Liver (tissue), 3 donors: ENCODE measurements at regions not wholly inside any gene's neighbourhood (a gene's known extent, or its start where the extent isn't known, plus 50 kb on each side); places are given as distances from the start of the nearest gene placed in this dataset.

Experiments used
- ATF3 ChIP-seq: IDR thresholded peaks from 2 replicates; pipeline ENCODE4 v1.6.1; 2016; ENCODE audit warnings: antibody characterized with exemption
- EGR1 ChIP-seq, 2 donors: IDR thresholded peaks; 2 replicates each; pipeline ENCODE4 v1.6.1; 2016 to 2018; ENCODE audit warnings: antibody characterized with exemption in 2 of 2, low read depth in 2 of 2
- JUND ChIP-seq, 2 donors: IDR thresholded peaks; 2 replicates each; pipeline ENCODE4 v1.6.1; 2016; ENCODE audit warnings: antibody characterized with exemption in 2 of 2
- MAX ChIP-seq: IDR thresholded peaks from 2 replicates; pipeline ENCODE4 v1.6.1; 2016; ENCODE audit warnings: antibody characterized with exemption
- SP1 ChIP-seq: IDR thresholded peaks from 2 replicates; pipeline ENCODE4 v1.6.1; 2018; ENCODE audit warnings: antibody characterized with exemption, mild to moderate bottlenecking
- YY1 ChIP-seq: IDR thresholded peaks from 2 replicates; pipeline ENCODE4 v1.6.1; 2016; ENCODE audit warnings: antibody characterized with exemption, mild to moderate bottlenecking
- TF ChIP-seq, protein P1 (sequence below): fragments of 150-350 bp; IDR thresholded peaks from 2 replicates; pipeline ENCODE4 v1.5.1; 2017; ENCODE audit warnings: improper control_type of control experiment, low read depth, low read length; ENCODE audit not compliant: missing input control
- donor health status: healthy.
- donor health status: healthy.

DNA sequence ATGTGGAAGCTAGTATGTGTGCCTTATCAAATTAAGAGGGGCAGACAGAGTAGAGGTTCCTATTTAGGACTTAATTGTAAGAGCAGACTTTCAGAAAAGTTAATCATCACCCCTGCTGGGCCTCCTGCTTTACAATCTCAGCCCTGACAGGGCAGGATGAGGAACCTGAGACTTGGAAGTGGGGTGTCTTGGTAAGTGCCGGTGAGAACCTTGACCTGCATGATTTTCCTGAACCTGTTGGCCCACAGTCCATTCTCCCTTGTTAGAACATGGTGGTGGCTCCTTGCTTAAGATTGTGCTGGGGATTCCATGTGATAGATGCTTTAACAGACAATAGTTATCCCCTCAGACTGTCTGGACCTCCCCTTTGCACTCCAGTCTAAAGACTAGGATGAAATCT, 141.7 kb upstream of the TMEM72 start:
- no peak for TF ChIP-seq EGR1 (IDR thresholded peaks at IDR 0.05; ENCODE audit: low read depth in 2 of 2)
- TF ChIP-seq, protein P1, sequence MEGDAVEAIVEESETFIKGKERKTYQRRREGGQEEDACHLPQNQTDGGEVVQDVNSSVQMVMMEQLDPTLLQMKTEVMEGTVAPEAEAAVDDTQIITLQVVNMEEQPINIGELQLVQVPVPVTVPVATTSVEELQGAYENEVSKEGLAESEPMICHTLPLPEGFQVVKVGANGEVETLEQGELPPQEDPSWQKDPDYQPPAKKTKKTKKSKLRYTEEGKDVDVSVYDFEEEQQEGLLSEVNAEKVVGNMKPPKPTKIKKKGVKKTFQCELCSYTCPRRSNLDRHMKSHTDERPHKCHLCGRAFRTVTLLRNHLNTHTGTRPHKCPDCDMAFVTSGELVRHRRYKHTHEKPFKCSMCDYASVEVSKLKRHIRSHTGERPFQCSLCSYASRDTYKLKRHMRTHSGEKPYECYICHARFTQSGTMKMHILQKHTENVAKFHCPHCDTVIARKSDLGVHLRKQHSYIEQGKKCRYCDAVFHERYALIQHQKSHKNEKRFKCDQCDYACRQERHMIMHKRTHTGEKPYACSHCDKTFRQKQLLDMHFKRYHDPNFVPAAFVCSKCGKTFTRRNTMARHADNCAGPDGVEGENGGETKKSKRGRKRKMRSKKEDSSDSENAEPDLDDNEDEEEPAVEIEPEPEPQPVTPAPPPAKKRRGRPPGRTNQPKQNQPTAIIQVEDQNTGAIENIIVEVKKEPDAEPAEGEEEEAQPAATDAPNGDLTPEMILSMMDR, result no peak
- TF ChIP-seq ATF3, result no peak
- TF ChIP-seq SP1, result no peak
- no peak for TF ChIP-seq YY1
- no peak for TF ChIP-seq JUND (IDR thresholded peaks at IDR 0.05)
- TF ChIP-seq MAX, result no peak
